NT2/D1 (cell line): ENCODE measurements at regions not wholly inside any gene's neighbourhood (a gene's known extent, or its start where the extent isn't known, plus 50 kb on each side); places are given as distances from the start of the nearest gene placed in this dataset.

Experiments
- DNase-seq: peaks from one replicate; pipeline ENCODE4 v3.0.0-alpha.2; 2011; ENCODE audit warnings: low read depth, low spot score
- H3K27me3 ChIP-seq: 2 replicates; pipeline ENCODE4 v1.6.0; 2011; ENCODE audit warnings: mild to moderate bottlenecking; ENCODE audit not compliant: insufficient read length, insufficient read depth
- H3K36me3 ChIP-seq: 2 replicates; pipeline ENCODE4 v1.6.1; 2011; ENCODE audit warnings: mild to moderate bottlenecking, low read length, mixed read lengths; ENCODE audit not compliant: insufficient read depth, insufficient read length
- H3K4me1 ChIP-seq: 2 replicates; pipeline ENCODE4 v1.5.1; 2011; ENCODE audit not compliant: insufficient read depth, insufficient read length
- H3K4me3 ChIP-seq: 2 replicates; pipeline ENCODE4 v1.5.1; 2011; ENCODE audit warnings: low read depth; ENCODE audit not compliant: insufficient read length
- H3K9ac ChIP-seq: 2 replicates; pipeline ENCODE4 v1.6.0; 2011; ENCODE audit warnings: low read depth; ENCODE audit not compliant: insufficient read length
- H3K9me3 ChIP-seq: 2 replicates; pipeline ENCODE4 v1.5.1; 2011; ENCODE audit warnings: mild to moderate bottlenecking, low read length; ENCODE audit not compliant: insufficient read depth
- SUZ12 ChIP-seq: IDR thresholded peaks from 2 replicates; pipeline ENCODE4 v1.6.1; 2011; ENCODE audit not compliant: insufficient read length, insufficient read depth; ENCODE audit errors: extremely low read depth
- YY1 ChIP-seq: IDR thresholded peaks from 2 replicates; pipeline ENCODE4 v1.6.1; 2011; ENCODE audit not compliant: insufficient read length, insufficient read depth
- ZNF274 ChIP-seq: IDR thresholded peaks from 2 replicates; pipeline ENCODE4 v1.6.1; 2011; ENCODE audit warnings: mild to moderate bottlenecking, low read depth, low read length

GRCh38 chr6:164532198-164533044, 777.0 kb downstream of the C6orf118 start:
- Histone ChIP-seq H3K4me3 (no peak overlapping the region), H3K36me3 (no peaks in the 10 kb centered on the region), H3K9ac (no peak overlapping the region), H3K27me3 (no peaks in the 10 kb centered on the region), H3K4me1 (no peaks in the 10 kb centered on the region), H3K9me3 (no peaks in the 10 kb centered on the region)
- no peak for DNase-seq
- no peak for TF ChIP-seq SUZ12
- TF ChIP-seq YY1: no peak
- no peak for TF ChIP-seq ZNF274

GRCh38 chr6:164531736-164532135, 777.7 kb downstream of the C6orf118 start:
- H3K9me3 ChIP-seq: peaks cover 4% of the 10 kb centered on the region; the same call in 1 of the 2 replicates
- no peak for TF ChIP-seq YY1
- TF ChIP-seq SUZ12: no peak
- no peak overlapping the region for H3K9ac ChIP-seq

GRCh38 chr6:164528539-164528938, 780.9 kb downstream of the C6orf118 start:
- DNase-seq: no peak
- no peaks in the 10 kb centered on the region for H3K4me1 ChIP-seq
- H3K9me3 ChIP-seq: peaks cover 16% of the 10 kb centered on the region; the same call in 1 of the 2 replicates
- H3K36me3 ChIP-seq: no peaks in the 10 kb centered on the region
- H3K4me3 ChIP-seq: no peak overlapping the region
- no peaks in the 10 kb centered on the region for H3K27me3 ChIP-seq
- H3K9ac ChIP-seq: no peak overlapping the region
- TF ChIP-seq ZNF274 (no peak), SUZ12 (no peak), YY1 (no peak)

More at GRCh38 chr6:164531736-164532135, 777.7 kb downstream of the C6orf118 start:
- Histone ChIP-seq H3K27me3 (no peaks in the 10 kb centered on the region), H3K36me3 (no peaks in the 10 kb centered on the region), H3K4me3 (no peak overlapping the region), H3K4me1 (no peaks in the 10 kb centered on the region)
- no peak for DNase-seq

- Histone ChIP-seq H3K9ac (no peak overlapping the region), H3K27me3 (no peaks in the 10 kb centered on the region), H3K9me3 (peaks cover 16% of the 10 kb centered on the region; the same call in 1 of the 2 replicates), H3K4me3 (no peak overlapping the region), H3K4me1 (peaks cover 3% of the 10 kb centered on the region), H3K36me3 (no peaks in the 10 kb centered on the region)
- DNase-seq: no peak
- TF ChIP-seq SUZ12 (no peak), YY1 (no peak), ZNF274 (no peak)
Measured at GRCh38 chr6:164523087-164523654, 786.2 kb downstream of the C6orf118 start.

- TF ChIP-seq YY1: no peak
- no peak for TF ChIP-seq SUZ12
- no peak for TF ChIP-seq ZNF274
- Histone ChIP-seq H3K9me3 (peaks cover 3% of the 10 kb centered on the region; the same call in 1 of the 2 replicates), H3K9ac (no peak overlapping the region), H3K27me3 (no peaks in the 10 kb centered on the region), H3K36me3 (no peaks in the 10 kb centered on the region), H3K4me1 (peaks cover 3% of the 10 kb centered on the region), H3K4me3 (no peak overlapping the region)
- DNase-seq: no peak
Measured at GRCh38 chr6:164520916-164521315, 788.5 kb downstream of the C6orf118 start.

GRCh38 chr6:164507206-164507940, 802.0 kb downstream of the C6orf118 start:
- Histone ChIP-seq H3K9me3 (no peaks in the 10 kb centered on the region), H3K36me3 (no peaks in the 10 kb centered on the region), H3K4me3 (no peak overlapping the region), H3K27me3 (no peaks in the 10 kb centered on the region), H3K9ac (no peak overlapping the region), H3K4me1 (no peaks in the 10 kb centered on the region)
- TF ChIP-seq YY1 (no peak), ZNF274 (no peak), SUZ12 (no peak)
- DNase-seq: no peak

GRCh38 chr6:164505425-164505824, 804.0 kb downstream of the C6orf118 start:
- Histone ChIP-seq H3K9me3 (no peaks in the 10 kb centered on the region), H3K36me3 (no peaks in the 10 kb centered on the region), H3K27me3 (no peaks in the 10 kb centered on the region), H3K4me1 (no peaks in the 10 kb centered on the region), H3K4me3 (no peak overlapping the region), H3K9ac (no peak overlapping the region)
- TF ChIP-seq ZNF274: no peak
- TF ChIP-seq YY1: no peak
- TF ChIP-seq SUZ12: no peak
- no peak for DNase-seq
